ENCODE measurements at regions not wholly inside any gene's neighbourhood (a gene's known extent, or its start where the extent isn't known, plus 50 kb on each side); places are given as distances from the start of the nearest gene placed in this dataset.
A peak's percentile ranks its signal among the peaks of the same experiment; 100 is the strongest.

- DNase-seq (ENCODE audit: low read depth): peak; percentile 77
Observed at GRCh38 chr1:222171005-222171404, 376.9 kb downstream of the HHIPL2 start.

GRCh38 chr1:222168621-222169020, 379.3 kb downstream of the HHIPL2 start:
- DNase-seq (ENCODE audit: low read depth): no peak

GRCh38 chr1:222167896-222168295, 380.0 kb downstream of the HHIPL2 start:
- peak; percentile 63 for DNase-seq (ENCODE audit: low read depth)

GRCh38 chr1:222167111-222167510, 380.8 kb downstream of the HHIPL2 start:
- peak; percentile 97 for DNase-seq (ENCODE audit: low read depth)

GRCh38 chr1:222165629-222166028, 382.3 kb downstream of the HHIPL2 start:
- no peak for DNase-seq (ENCODE audit: low read depth)

GRCh38 chr1:222163895-222164294, 384.0 kb downstream of the HHIPL2 start:
- no peak for DNase-seq (ENCODE audit: low read depth)

GRCh38 chr1:222161676-222162075, 386.2 kb downstream of the HHIPL2 start:
- DNase-seq (ENCODE audit: low read depth): no peak

- DNase-seq (ENCODE audit: low read depth): no peak
Observed at GRCh38 chr1:222157612-222158011, 390.3 kb downstream of the HHIPL2 start.

- no peak for DNase-seq (ENCODE audit: low read depth)
Observed at GRCh38 chr1:222140206-222140605, 398.3 kb upstream of the DUSP10 start.

GRCh38 chr1:222138095-222138494, 396.2 kb upstream of the DUSP10 start:
- no peak for DNase-seq (ENCODE audit: low read depth)

- DNase-seq (ENCODE audit: low read depth): no peak
Observed at GRCh38 chr1:222136869-222137268, 395.0 kb upstream of the DUSP10 start.

- DNase-seq (ENCODE audit: low read depth): no peak
Observed at GRCh38 chr1:222129041-222129440, 387.2 kb upstream of the DUSP10 start.

GRCh38 chr1:222127526-222128152, 385.8 kb upstream of the DUSP10 start:
- peak; percentile 5 for DNase-seq (ENCODE audit: low read depth)

GRCh38 chr1:222127096-222127495, 385.2 kb upstream of the DUSP10 start:
- no peak for DNase-seq (ENCODE audit: low read depth)

- no peak for DNase-seq (ENCODE audit: low read depth)
Observed at GRCh38 chr1:222126052-222126451, 384.2 kb upstream of the DUSP10 start.

- peak; percentile 23 for DNase-seq (ENCODE audit: low read depth)
Observed at GRCh38 chr1:222124602-222125001, 382.7 kb upstream of the DUSP10 start.

- DNase-seq (ENCODE audit: low read depth): no peak
Observed at GRCh38 chr1:222123111-222123510, 381.2 kb upstream of the DUSP10 start.

- no peak for DNase-seq (ENCODE audit: low read depth)
Observed at GRCh38 chr1:222117809-222118208, 375.9 kb upstream of the DUSP10 start.

GRCh38 chr1:222114536-222115156, 372.8 kb upstream of the DUSP10 start:
- no peak for DNase-seq (ENCODE audit: low read depth)

GRCh38 chr1:222109836-222110235, 367.9 kb upstream of the DUSP10 start:
- DNase-seq (ENCODE audit: low read depth): no peak

GRCh38 chr1:222107975-222108374, 366.1 kb upstream of the DUSP10 start:
- DNase-seq (ENCODE audit: low read depth): no peak

- no peak for DNase-seq (ENCODE audit: low read depth)
Observed at GRCh38 chr1:222107267-222107666, 365.4 kb upstream of the DUSP10 start.

- no peak for DNase-seq (ENCODE audit: low read depth)
Observed at GRCh38 chr1:222106377-222106776, 364.5 kb upstream of the DUSP10 start.

GRCh38 chr1:222105861-222106260, 364.0 kb upstream of the DUSP10 start:
- no peak for DNase-seq (ENCODE audit: low read depth)
